ENCODE measurements at regions not wholly inside any gene's neighbourhood (a gene's known extent, or its start where the extent isn't known, plus 50 kb on each side); places are given as distances from the start of the nearest gene placed in this dataset.

GRCh38 chr6:4240148-4240547 lies 104.8 kb upstream of the ECI2 start:
- TF ChIP-seq CTCF (conservative IDR thresholded peaks at IDR 0.05; ENCODE audit: low read depth, low read length) (no peak), EZH2 (IDR thresholded peaks at IDR 0.05; ENCODE audit: low read length, unreplicated experiment) (no peak), EZH2phosphoT487 (IDR thresholded peaks at IDR 0.05; ENCODE audit: borderline replicate concordance, low read length) (no peak)
